Mammary epithelial cell (primary cell): ENCODE measurements at regions not wholly inside any gene's neighbourhood (a gene's known extent, or its start where the extent isn't known, plus 50 kb on each side); places are given as distances from the start of the nearest gene placed in this dataset.

Experiments used
- EZH2 ChIP-seq: IDR thresholded peaks from 2 replicates; pipeline ENCODE4 v1.6.1; 2012; ENCODE audit warnings: low read length, inconsistent platforms, borderline replicate concordance
- TF ChIP-seq, protein P1 (sequence below), 2 donors: IDR thresholded peaks in 1 of 2; conservative IDR thresholded peaks in 1 of 2; 2 replicates each; pipeline ENCODE4 v1.5.1; 2011 to 2012; ENCODE audit warnings: inconsistent platforms in 2 of 2, low read length in 2 of 2, mild to moderate bottlenecking in 2 of 2, control low read depth in 1 of 2, low read depth in 1 of 2; ENCODE audit not compliant: insufficient read depth in 1 of 2; ENCODE audit errors: extremely low read depth in 1 of 2

- TF ChIP-seq EZH2, result no peak
- TF ChIP-seq, protein P1, sequence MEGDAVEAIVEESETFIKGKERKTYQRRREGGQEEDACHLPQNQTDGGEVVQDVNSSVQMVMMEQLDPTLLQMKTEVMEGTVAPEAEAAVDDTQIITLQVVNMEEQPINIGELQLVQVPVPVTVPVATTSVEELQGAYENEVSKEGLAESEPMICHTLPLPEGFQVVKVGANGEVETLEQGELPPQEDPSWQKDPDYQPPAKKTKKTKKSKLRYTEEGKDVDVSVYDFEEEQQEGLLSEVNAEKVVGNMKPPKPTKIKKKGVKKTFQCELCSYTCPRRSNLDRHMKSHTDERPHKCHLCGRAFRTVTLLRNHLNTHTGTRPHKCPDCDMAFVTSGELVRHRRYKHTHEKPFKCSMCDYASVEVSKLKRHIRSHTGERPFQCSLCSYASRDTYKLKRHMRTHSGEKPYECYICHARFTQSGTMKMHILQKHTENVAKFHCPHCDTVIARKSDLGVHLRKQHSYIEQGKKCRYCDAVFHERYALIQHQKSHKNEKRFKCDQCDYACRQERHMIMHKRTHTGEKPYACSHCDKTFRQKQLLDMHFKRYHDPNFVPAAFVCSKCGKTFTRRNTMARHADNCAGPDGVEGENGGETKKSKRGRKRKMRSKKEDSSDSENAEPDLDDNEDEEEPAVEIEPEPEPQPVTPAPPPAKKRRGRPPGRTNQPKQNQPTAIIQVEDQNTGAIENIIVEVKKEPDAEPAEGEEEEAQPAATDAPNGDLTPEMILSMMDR (conservative IDR thresholded peaks at IDR 0.05 in 1 of 2, IDR thresholded peaks at IDR 0.05 in 1 of 2; ENCODE audit: extremely low read depth in 1 of 2, insufficient read depth in 1 of 2, low read depth in 1 of 2, low read length in 2 of 2), result no peak
Measured at GRCh38 chr5:126271141-126271540, 152.1 kb upstream of the GRAMD2B start.
